ENCODE measurements at regions not wholly inside any gene's neighbourhood (a gene's known extent, or its start where the extent isn't known, plus 50 kb on each side); places are given as distances from the start of the nearest gene placed in this dataset.
"Not testable (repeated sequence)": the region's sequence is repeated elsewhere in the genome, so short reads cannot be mapped to it uniquely, and the experiment has no call there.

- TF ChIP-seq CTCF (IDR thresholded peaks at IDR 0.05; ENCODE audit: insufficient read depth, low read length, missing control alignments) = no peak
- ChIA-PET CTCF (no interaction called here), POLR2A (no interaction called here)
- DNase-seq (ENCODE audit: low read depth, low spot score) = no peak
- no peak overlapping the region for H3K4me3 ChIP-seq (ENCODE audit: low read depth, low read length)
Observed at GRCh38 chr2:22454826-22455485, 930.0 kb upstream of the KLHL29 start.

GRCh38 chr2:22458440-22458839 lies 926.5 kb upstream of the KLHL29 start:
- ChIA-PET POLR2A (no interaction called here), CTCF (no interaction called here)
- no peak overlapping the region for H3K4me3 ChIP-seq (ENCODE audit: low read depth, low read length)
- DNase-seq (ENCODE audit: low read depth, low spot score) = no peak
- TF ChIP-seq CTCF (IDR thresholded peaks at IDR 0.05; ENCODE audit: insufficient read depth, low read length, missing control alignments) = no peak

GRCh38 chr2:22475103-22475502 lies 909.9 kb upstream of the KLHL29 start:
- POLR2A ChIA-PET; CTCF ChIA-PET; H3K4me3 ChIP-seq (ENCODE audit: low read depth, low read length); DNase-seq (ENCODE audit: low read depth, low spot score): not testable (repeated sequence)

GRCh38 chr2:22478329-22478728 lies 906.6 kb upstream of the KLHL29 start:
- ChIA-PET POLR2A (no interaction called here), CTCF (no interaction called here)
- DNase-seq (ENCODE audit: low read depth, low spot score) = no peak
- no peak for TF ChIP-seq CTCF (IDR thresholded peaks at IDR 0.05; ENCODE audit: insufficient read depth, low read length, missing control alignments)
- H3K4me3 ChIP-seq (ENCODE audit: low read depth, low read length) = no peak overlapping the region

GRCh38 chr2:22481486-22482259 lies 903.3 kb upstream of the KLHL29 start:
- ChIA-PET CTCF (no interaction called here), POLR2A (no interaction called here)
- no peak for DNase-seq (ENCODE audit: low read depth, low spot score)
- H3K4me3 ChIP-seq (ENCODE audit: low read depth, low read length) = no peak overlapping the region
- no peak for TF ChIP-seq CTCF (IDR thresholded peaks at IDR 0.05; ENCODE audit: insufficient read depth, low read length, missing control alignments)

GRCh38 chr2:22483036-22483435 lies 901.9 kb upstream of the KLHL29 start:
- no peak for DNase-seq (ENCODE audit: low read depth, low spot score)
- CTCF ChIA-PET = no interaction called here

More at GRCh38 chr2:22483036-22483435, 901.9 kb upstream of the KLHL29 start:
- POLR2A ChIA-PET = no interaction called here
- TF ChIP-seq CTCF (IDR thresholded peaks at IDR 0.05; ENCODE audit: insufficient read depth, low read length, missing control alignments) = no peak
- no peak overlapping the region for H3K4me3 ChIP-seq (ENCODE audit: low read depth, low read length)

All from AG04449 (cell line).